ENCODE measurements at regions not wholly inside any gene's neighbourhood (a gene's known extent, or its start where the extent isn't known, plus 50 kb on each side); places are given as distances from the start of the nearest gene placed in this dataset.
A peak's percentile ranks its signal among the peaks of the same experiment; 100 is the strongest.

DNA sequence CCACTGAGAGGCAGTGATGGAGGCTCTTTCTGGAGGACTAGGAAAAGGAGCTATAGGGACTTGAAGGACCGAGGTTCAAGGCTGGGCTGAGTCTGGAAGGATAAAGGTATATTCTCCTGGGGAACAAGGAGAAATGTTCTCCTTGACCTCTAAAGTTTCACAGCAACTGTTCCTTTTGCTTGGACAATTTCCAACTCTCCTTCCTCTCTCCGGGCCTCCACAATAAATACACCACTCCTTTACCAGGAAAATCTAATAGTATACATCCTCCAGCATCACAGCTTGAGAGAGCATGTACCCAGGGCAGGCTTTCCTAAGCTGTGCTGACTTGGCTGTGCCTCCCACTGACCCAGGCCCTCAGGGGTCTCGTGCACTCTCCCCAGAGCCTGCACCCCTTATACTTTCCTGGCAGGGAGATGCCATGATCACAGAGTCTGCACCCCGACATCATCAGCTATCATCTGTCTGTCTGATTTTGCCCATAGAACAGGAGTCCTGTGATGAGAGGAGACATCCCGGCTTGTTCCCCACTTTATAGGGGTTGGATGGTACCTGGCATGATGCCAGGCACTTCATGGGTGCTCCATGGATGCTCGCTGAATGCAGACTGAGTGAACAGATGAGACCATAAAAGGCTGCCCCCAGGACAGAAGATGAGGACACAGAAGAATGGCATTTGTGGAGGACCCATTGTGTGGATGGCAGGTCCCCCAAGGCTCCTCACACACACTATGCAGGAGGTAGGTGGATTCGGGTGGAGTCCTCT is 582.6 kb upstream of the CDH5 start:
- TF ChIP-seq CTCF (IDR thresholded peaks at IDR 0.05; ENCODE audit: low read length, missing control alignments), result no peak
- peak; percentile 32 for DNase-seq (ENCODE audit: low read depth)
- no peak overlapping the region for H3K4me3 ChIP-seq (replicated peaks; ENCODE audit: low read depth, low read length)

DNA sequence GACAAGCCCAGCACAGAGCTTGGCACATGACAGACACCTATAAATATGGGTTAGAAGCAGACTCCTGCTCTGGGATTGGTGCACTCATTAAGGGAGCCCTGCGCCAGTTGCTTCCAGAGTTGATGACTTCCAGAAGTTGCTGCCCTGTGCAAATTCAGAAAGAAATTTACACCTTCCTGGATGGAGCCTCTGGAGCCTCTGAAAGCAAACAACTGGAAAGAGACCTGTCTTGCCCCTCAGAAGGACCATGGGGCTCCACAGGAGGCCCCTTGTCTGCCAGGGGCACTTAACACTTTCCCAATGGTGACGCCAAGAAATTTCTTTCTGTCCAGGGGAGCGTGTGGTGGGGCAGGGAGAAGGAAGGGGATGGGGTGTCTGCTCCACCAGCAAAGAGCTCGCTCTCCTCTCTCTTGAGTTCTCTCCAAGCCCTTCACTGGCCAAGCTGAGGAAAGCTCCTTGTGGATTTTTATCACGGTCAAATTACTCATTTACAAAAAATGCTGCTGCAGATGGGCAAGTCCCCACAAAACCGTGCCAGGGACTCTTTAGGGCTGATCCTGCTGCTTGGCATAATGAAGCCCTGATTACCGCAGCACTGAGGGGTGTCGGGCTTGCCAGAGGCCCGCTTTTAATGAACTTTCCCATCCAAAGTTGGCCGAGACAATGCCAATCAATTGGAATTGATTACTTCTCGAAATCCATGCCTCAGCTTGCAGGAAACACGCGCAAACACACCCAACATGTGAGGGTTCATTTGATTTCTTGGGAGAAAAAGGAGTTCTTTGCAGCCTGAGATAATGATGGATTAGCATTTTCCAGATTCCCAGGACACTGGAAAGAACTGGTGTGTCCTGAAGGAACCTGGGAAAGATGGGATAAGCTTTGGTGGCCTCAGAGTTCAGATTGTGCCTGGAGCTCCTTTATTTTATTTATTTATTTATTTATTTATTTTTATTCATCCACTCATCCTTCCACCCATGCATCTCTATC is 583.6 kb upstream of the CDH5 start:
- TF ChIP-seq CTCF (IDR thresholded peaks at IDR 0.05; ENCODE audit: low read length, missing control alignments), result no peak
- DNase-seq (ENCODE audit: low read depth), result peak; percentile 83
- H3K4me3 ChIP-seq (replicated peaks; ENCODE audit: low read depth, low read length), result no peak overlapping the region

GRCh38 chr16:65781855-65782254 is 584.6 kb upstream of the CDH5 start:
- H3K4me3 ChIP-seq (replicated peaks; ENCODE audit: low read depth, low read length), result no peak overlapping the region
- DNase-seq (ENCODE audit: low read depth), result no peak
- no peak for TF ChIP-seq CTCF (IDR thresholded peaks at IDR 0.05; ENCODE audit: low read length, missing control alignments)

DNA sequence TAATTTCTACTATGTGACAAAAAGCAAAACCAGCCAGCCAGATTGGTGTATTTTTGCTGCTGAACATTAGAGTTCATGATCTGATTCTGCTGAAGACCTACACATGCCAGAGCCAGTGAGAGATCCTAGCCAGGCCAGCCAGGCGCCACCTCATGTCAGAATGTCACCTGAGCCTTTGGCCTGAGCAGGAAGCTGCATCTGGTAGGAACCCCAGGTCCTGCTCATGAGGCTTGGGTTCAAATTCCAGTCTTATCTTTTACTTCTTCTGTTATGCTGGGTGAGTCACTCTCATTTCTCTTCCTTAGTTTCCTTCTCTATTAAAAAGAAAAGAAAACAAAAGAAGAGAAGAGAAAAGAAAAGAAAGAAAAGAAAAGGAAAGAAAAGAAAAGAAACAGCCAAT is 585.1 kb upstream of the CDH5 start:
- no peak overlapping the region for H3K4me3 ChIP-seq (replicated peaks; ENCODE audit: low read depth, low read length)
- no peak for TF ChIP-seq CTCF (IDR thresholded peaks at IDR 0.05; ENCODE audit: low read length, missing control alignments)
- DNase-seq (ENCODE audit: low read depth), result no peak

DNA sequence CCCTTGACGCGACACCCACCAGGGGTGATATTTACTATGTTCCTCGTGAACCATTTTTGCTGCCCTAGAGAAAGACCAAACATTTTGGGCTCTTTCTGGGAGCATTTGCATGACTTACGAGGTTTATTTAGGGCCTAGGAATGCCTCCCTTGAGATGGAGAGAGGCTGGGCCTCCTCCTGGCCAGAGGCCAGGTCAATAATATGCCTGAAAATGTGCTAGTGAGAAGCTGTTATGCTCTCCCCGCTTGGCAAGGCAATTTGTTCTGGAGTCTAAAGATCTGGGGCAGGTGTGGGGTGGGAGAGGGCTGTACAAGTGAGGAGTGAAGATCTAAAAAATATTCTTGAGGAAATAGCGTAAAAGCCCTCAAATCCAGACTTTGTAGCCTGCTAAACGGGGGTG is 587.3 kb upstream of the CDH5 start:
- H3K4me3 ChIP-seq (replicated peaks; ENCODE audit: low read depth, low read length), result no peak overlapping the region
- TF ChIP-seq CTCF (IDR thresholded peaks at IDR 0.05; ENCODE audit: low read length, missing control alignments), result no peak
- no peak for DNase-seq (ENCODE audit: low read depth)

- H3K4me3 ChIP-seq (replicated peaks; ENCODE audit: low read depth, low read length), result no peak overlapping the region
- TF ChIP-seq CTCF (IDR thresholded peaks at IDR 0.05; ENCODE audit: low read length, missing control alignments), result no peak
- no peak for DNase-seq (ENCODE audit: low read depth)
These were observed 589.8 kb upstream of the CDH5 start for GRCh38 chr16:65776639-65777183.
